Kidney (tissue), 13 donors: ENCODE measurements at regions not wholly inside any gene's neighbourhood (a gene's known extent, or its start where the extent isn't known, plus 50 kb on each side); places are given as distances from the start of the nearest gene placed in this dataset.

Source experiments
- DNase-seq, 5 donors: peaks; one replicate each; pipeline ENCODE4 v3.0.0-alpha.2; 2013 to 2020
- FAIRE-seq: peaks from 2 replicates; lab custom pipeline; 2012; peaks lifted over from hg19 to GRCh38; lab: Jason Lieb, UNC
- H3K27ac ChIP-seq, 2 donors: one replicate each; pipeline ENCODE4 v1.7.0; 2013; ENCODE audit warnings: low read depth in 2 of 2, low read length in 2 of 2, inconsistent platforms in 1 of 2
- H3K27me3 ChIP-seq: one replicate; pipeline ENCODE4 v1.7.1; 2013; ENCODE audit warnings: low read length, inconsistent platforms; ENCODE audit not compliant: control insufficient read depth, insufficient read depth
- H3K36me3 ChIP-seq, 3 donors: one replicate each; pipeline versions ENCODE4 v1.7.0 to v1.7.1; 2013; ENCODE audit warnings: low read length in 3 of 3, control low read depth in 1 of 3, inconsistent platforms in 1 of 3; ENCODE audit not compliant: insufficient read depth in 3 of 3, control insufficient read depth in 2 of 3
- H3K4me1 ChIP-seq, 3 donors: one replicate each; pipeline versions ENCODE4 v1.7.0 to v1.7.1; 2013; ENCODE audit warnings: low read length in 3 of 3, inconsistent platforms in 1 of 3, low read depth in 1 of 3; ENCODE audit not compliant: control insufficient read depth in 2 of 3, insufficient read depth in 2 of 3
- H3K4me3 ChIP-seq, 3 donors: one replicate each; pipeline versions ENCODE4 v1.7.0 to v1.8.1; 2013; ENCODE audit warnings: low read length in 3 of 3, control low read depth in 1 of 3, inconsistent platforms in 1 of 3
- H3K9ac ChIP-seq, 3 donors: one replicate each; pipeline versions ENCODE4 v1.7.0 to v1.7.1; 2013; ENCODE audit warnings: low read length in 3 of 3, control low read depth in 1 of 3, inconsistent platforms in 1 of 3
- H3K9me3 ChIP-seq, 3 donors: one replicate each; pipeline versions ENCODE4 v1.7.0 to v1.7.1; 2013; ENCODE audit warnings: low read length in 3 of 3, control low read depth in 1 of 3, inconsistent platforms in 1 of 3; ENCODE audit not compliant: control insufficient read depth in 2 of 3, insufficient read depth in 1 of 3
- intact Hi-C: fragments of 100-400 bp; cut with DNase I; formaldehyde crosslinking; loops from one replicate; pipeline ENCODE4 v1.11.1; 2022
- TF ChIP-seq, protein P1 (sequence below): IDR thresholded peaks from 3 replicates; pipeline ENCODE4 v1.5.1; 2012; ENCODE audit warnings: mild to moderate bottlenecking, moderate library complexity, borderline replicate concordance; ENCODE audit not compliant: insufficient read depth; ENCODE audit errors: extremely low read depth
- donor health status: control.
- donor health status: control.
- donor health status: control.
- donor health status: control.
- donor health status: control.
- donor health status: DM: yes; HTN: yes; CAD: no.
- donor health status: Normal renal cell carcinoma (clear cell type).

DNA sequence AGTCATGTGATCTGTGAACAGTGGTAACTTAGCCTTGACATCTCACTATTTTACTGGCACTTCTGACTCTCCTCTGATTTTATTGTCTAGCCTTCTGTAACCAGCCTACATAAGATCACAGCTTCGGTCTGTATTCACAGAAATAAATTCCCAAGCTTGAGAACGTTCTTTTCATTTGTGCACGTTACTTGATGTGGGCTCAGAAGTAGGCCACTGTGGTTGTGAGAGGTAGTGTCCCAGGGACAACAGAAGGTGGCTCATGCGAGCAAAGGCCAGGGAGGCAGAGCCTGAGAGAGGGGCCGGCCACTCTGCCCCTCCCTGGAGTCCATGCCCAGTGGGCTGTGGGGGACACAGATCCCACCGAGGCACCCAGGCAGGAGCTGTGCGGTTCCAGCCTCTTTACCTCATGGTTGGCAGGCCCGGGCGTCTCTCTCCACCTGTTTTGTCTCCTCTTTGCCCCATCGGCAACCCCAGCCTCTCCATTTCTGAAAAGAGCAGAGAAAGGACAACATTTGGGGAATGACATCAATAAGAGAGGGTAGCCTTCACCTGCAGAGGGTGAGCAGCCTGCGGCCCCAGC, 207.5 kb upstream of the CST7 start:
- H3K27me3 ChIP-seq, result no peaks in the 10 kb centered on the region
- DNase-seq, result no peak
- H3K27ac ChIP-seq, result no peak overlapping the region
- intact Hi-C loops, result no loop called here
- H3K9me3 ChIP-seq, result no peaks in the 10 kb centered on the region
- no peaks in the 10 kb centered on the region for H3K36me3 ChIP-seq
- peaks cover 0 to 7% (median 5%) of the 10 kb centered on the region in 3 donors for H3K4me1 ChIP-seq
- FAIRE-seq, result no peak
- TF ChIP-seq, protein P1, sequence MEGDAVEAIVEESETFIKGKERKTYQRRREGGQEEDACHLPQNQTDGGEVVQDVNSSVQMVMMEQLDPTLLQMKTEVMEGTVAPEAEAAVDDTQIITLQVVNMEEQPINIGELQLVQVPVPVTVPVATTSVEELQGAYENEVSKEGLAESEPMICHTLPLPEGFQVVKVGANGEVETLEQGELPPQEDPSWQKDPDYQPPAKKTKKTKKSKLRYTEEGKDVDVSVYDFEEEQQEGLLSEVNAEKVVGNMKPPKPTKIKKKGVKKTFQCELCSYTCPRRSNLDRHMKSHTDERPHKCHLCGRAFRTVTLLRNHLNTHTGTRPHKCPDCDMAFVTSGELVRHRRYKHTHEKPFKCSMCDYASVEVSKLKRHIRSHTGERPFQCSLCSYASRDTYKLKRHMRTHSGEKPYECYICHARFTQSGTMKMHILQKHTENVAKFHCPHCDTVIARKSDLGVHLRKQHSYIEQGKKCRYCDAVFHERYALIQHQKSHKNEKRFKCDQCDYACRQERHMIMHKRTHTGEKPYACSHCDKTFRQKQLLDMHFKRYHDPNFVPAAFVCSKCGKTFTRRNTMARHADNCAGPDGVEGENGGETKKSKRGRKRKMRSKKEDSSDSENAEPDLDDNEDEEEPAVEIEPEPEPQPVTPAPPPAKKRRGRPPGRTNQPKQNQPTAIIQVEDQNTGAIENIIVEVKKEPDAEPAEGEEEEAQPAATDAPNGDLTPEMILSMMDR, result no peak
- no peak overlapping the region for H3K9ac ChIP-seq
- H3K4me3 ChIP-seq, result no peak overlapping the region

DNA sequence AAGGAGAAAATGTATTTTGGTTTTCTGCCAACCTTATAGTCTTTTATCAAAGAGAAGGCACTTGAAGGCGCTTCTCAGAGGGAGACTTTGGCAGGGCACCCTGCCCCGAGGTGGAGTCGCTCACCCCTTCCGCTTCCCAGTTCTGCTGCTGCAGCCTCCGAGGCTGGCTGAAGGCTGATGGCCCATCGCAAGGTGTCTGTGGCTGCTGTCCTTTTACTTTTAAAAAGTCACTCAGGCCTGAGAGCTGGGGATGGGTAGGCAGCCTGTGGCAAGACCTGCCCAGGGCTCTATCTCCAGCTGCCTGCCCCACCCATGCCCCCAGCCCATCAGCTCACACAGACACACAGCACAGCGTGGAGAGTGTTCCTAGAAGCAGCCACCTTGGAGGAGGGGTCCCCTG, 206.6 kb upstream of the CST7 start:
- Histone ChIP-seq H3K9ac (no peak overlapping the region), H3K27ac (no peak overlapping the region), H3K36me3 (no peaks in the 10 kb centered on the region), H3K4me3 (no peak overlapping the region), H3K4me1 (peaks cover 0 to 7% (median 5%) of the 10 kb centered on the region in 3 donors), H3K9me3 (no peaks in the 10 kb centered on the region), H3K27me3 (no peaks in the 10 kb centered on the region)
- TF ChIP-seq, protein P1, result no peak
- FAIRE-seq (no peak), DNase-seq (no peak)
- intact Hi-C loops, result no loop called here

DNA sequence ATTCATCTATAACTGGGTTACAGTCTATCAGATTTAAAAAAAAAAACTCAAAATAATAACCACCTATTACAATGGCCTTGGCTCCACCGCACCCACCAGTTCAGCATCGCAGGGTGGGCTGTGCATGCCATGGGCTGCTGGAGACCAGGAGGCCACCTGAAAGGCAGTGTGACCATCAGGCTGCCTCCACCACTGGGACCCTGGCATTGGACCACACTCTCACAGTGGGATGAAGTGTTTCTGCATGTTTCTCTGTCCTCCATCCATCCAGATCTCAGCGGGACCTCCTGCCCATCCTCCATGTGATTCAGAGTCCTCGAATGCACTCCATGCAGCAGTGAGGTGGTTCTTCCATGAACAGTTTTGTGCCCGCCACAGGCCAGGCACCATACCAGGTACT, 206.1 kb upstream of the CST7 start:
- no peak overlapping the region for H3K4me3 ChIP-seq
- FAIRE-seq (no peak), DNase-seq (no peak)
- H3K9ac ChIP-seq, result no peak overlapping the region
- TF ChIP-seq, protein P1, result no peak
- H3K9me3 ChIP-seq, result no peaks in the 10 kb centered on the region
- H3K27ac ChIP-seq, result no peak overlapping the region
- no peaks in the 10 kb centered on the region for H3K36me3 ChIP-seq
- peaks cover 0 to 7% (median 5%) of the 10 kb centered on the region in 3 donors for H3K4me1 ChIP-seq
- intact Hi-C loops, result no loop called here
- no peaks in the 10 kb centered on the region for H3K27me3 ChIP-seq

GRCh38 chr20:24743641-24744040, 205.4 kb upstream of the CST7 start:
- H3K4me3 ChIP-seq, result no peak overlapping the region
- no peaks in the 10 kb centered on the region for H3K9me3 ChIP-seq
- DNase-seq (no peak), FAIRE-seq (no peak)
- no peaks in the 10 kb centered on the region for H3K36me3 ChIP-seq
- H3K27ac ChIP-seq, result no peak overlapping the region
- intact Hi-C loops, result no loop called here
- no peak overlapping the region for H3K9ac ChIP-seq
- H3K4me1 ChIP-seq, result peaks cover 0 to 7% (median 5%) of the 10 kb centered on the region in 3 donors
- no peaks in the 10 kb centered on the region for H3K27me3 ChIP-seq
- TF ChIP-seq, protein P1, result no peak
